Ectodermal cell (in vitro differentiated cells): ENCODE measurements at regions not wholly inside any gene's neighbourhood (a gene's known extent, or its start where the extent isn't known, plus 50 kb on each side); places are given as distances from the start of the nearest gene placed in this dataset.

Experiments used
- H3K27ac ChIP-seq: 2 replicates; pipeline ENCODE4 v1.7.0; 2013; ENCODE audit warnings: mild to moderate bottlenecking, low read depth, low read length; ENCODE audit not compliant: insufficient read depth, poor library complexity, severe bottlenecking
- H3K27me3 ChIP-seq: 2 replicates; pipeline ENCODE4 v1.7.0; 2013; ENCODE audit warnings: mild to moderate bottlenecking, low read length; ENCODE audit not compliant: insufficient read depth, control insufficient read depth, poor library complexity, severe bottlenecking
- H3K36me3 ChIP-seq: one replicate; pipeline ENCODE4 v1.7.0; 2013; ENCODE audit warnings: low read length; ENCODE audit not compliant: control insufficient read depth, insufficient read depth
- H3K4me1 ChIP-seq: one replicate; pipeline ENCODE4 v1.7.0; 2013; ENCODE audit warnings: low read length; ENCODE audit not compliant: control insufficient read depth, insufficient read depth
- H3K4me3 ChIP-seq: 2 replicates; pipeline ENCODE4 v1.7.0; 2013; ENCODE audit warnings: low read depth, low read length, control low read depth; ENCODE audit not compliant: insufficient read depth
- H3K9me3 ChIP-seq: 2 replicates; pipeline ENCODE4 v1.7.0; 2013; ENCODE audit warnings: mild to moderate bottlenecking, low read length, moderate library complexity; ENCODE audit not compliant: control insufficient read depth
- WGBS, 2 experiments: methylation state at CpG; one replicate each; pipeline ENCODE4 v1.1.7; 2013; ENCODE audit warnings: missing lambda C conversion rate in 2 of 2; 5-methylcytosine and 5-hydroxymethylcytosine counted together

DNA sequence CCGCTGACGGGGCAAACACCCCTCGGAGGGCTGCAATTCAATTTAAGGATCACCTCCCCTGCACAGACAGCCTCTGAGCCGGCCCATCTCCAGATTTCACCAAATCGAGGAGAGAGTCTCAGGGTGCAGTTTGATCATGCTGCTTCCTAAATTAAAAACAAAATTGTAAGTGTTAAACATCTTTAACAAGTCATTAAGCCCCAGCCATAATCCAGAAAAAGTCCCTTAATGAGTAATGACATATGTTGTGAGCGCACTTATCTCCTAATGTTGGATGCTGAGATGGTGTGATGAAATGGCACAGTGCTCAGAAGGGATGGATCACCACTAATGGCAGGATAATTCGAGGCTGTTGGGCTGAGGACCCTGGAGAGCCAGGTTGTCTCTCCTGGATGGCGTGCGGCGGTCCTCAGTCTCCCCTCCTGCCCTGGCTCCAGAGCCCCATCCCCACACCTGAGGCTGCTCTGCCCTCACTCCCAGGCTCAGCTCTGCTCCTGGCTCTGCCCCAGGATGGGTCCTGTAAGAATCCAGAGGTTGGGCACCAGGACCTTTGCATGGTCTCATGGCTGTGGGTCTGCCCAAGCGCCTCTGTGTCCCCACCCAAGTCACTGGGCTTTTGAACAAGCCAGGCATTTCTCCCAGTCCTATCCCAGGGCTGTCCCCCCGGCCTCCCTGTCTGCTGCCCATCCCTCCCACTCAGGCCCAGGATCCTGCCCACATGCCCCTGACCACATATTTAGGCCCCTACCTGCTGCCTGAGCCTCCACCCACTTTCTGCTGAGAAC, 224.4 kb upstream of the POU3F1 start:
- 58 to 61% methylated on average over 11 to 12 of the region's 12 CpGs for WGBS, 2 experiments
- Histone ChIP-seq H3K4me3 (no peak overlapping the region), H3K27ac (no peak overlapping the region), H3K4me1 (peaks cover 34% of the 10 kb centered on the region), H3K27me3 (no peaks in the 10 kb centered on the region), H3K9me3 (no peaks in the 10 kb centered on the region), H3K36me3 (no peaks in the 10 kb centered on the region)

DNA sequence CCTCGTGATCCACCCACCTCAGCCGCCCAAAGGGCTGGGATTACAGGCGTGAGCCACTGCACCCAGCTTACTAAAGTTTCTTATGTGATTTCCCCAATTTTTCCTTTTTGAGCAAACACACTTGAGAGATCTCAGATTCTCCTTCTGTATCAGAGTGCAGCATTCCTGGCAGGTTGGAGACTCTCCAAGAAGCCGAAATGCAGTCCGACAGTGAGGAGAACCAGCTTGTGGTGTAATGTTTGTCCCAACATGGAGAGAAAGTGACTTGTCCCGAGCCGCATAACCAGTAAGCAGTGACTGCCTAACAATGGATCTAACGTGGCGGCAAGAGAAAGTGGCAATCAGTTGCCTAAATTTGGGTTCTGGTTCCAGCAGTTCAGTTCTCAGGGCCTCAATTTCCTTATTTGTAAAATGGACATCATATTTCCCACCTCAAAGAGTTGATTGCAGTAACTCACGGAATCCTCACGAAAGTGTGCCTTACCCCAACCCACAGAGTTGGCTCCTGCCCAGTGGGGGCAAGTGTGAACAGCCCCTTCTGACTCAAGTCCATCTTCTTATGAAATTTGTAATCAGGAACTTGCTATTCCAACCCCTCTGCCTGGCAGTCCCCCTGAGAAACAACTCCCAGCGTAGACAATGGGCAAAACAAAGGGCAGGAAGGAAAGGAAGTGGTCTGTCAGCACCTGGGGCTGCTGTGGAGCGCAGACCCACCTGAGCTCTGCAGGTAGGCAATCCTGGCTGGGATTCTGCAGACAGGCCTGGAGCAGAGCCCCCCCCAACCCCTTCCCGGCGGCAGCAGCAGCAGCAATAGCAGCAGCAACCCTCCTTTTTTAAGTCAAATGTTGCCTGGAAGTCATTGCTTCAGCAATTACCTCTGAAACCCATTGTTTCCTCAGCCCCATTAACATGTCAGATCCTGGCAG, 223.6 kb upstream of the POU3F1 start:
- Histone ChIP-seq H3K9me3 (no peaks in the 10 kb centered on the region), H3K27me3 (no peaks in the 10 kb centered on the region), H3K36me3 (no peaks in the 10 kb centered on the region), H3K4me3 (no peak overlapping the region), H3K4me1 (peaks cover 30% of the 10 kb centered on the region), H3K27ac (no peak overlapping the region)
- 64 to 65% methylated on average over 15 of the region's 15 CpGs for WGBS, 2 experiments

DNA sequence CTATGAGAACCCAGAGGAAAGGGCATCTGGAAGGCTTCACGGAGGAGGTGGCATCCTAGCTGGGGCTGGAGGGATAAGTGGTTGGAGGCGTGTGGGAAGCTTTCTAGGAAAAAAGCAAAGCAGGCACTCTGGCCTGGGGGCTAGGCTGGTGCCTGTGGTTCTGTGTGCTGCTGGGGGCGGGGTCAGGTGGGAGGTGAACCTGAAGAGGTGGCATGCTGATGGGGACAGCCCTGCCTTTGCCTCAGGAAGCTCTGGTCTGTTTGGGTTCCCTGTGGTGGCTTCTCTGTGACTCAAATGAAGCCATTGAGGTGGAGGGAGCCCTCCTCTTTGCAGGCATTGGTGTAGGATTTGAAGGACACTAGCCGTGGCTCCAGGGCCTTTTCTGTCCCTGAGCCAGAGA, 221.6 kb upstream of the POU3F1 start:
- 68 to 80% methylated on average over 4 of the region's 4 CpGs for WGBS, 2 experiments
- Histone ChIP-seq H3K4me3 (no peak overlapping the region), H3K36me3 (no peaks in the 10 kb centered on the region), H3K4me1 (peaks cover 21% of the 10 kb centered on the region), H3K27me3 (no peaks in the 10 kb centered on the region), H3K9me3 (no peaks in the 10 kb centered on the region), H3K27ac (no peak overlapping the region)

DNA sequence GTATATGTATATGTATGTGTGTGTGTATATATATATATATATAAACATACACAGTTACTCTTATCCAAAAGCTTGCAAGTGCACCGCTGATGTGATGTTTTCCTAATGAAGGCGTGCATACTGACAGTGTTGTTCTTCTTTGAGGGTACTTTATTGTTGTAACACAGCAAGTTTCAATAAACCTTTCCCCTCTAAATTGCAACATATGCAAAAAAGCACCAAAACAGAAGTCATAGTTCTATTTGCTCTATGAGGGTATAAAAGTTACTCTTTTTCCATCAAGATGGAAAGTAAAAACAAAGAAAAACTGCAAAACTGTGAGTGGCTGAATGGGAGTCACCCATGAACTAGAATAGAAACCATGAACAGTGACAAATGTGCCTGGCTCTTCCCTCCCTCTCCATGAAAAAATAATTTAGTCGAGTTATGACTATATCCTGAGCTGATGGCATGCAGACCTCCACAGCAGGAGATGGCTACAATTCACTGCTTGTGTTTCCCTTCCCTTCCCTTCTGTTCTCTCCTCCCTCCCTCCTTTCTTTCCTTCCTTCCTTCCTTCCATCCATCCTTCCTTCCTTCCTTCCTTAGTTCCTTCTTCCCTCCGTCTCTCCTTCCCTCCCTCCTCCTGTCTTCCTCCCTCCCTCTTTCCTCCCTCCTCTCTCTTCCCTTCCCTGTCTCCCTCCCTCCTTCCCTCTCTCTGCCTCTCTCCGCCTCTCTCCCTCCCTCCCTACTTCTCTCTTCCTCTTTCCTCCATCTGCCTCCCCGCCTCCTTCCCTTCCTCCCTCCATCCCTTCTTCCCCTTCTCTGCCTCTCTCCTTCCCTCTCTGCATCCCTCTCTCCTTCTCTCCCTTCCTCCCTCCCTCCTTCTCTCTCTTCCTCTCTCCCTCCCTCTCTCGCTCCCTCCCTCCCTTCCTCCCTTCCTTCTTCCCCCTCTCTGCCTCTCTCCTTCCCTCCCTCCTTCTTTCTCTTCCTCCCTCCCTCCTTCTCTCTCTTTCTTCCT, 220.7 kb upstream of the POU3F1 start:
- Histone ChIP-seq H3K27ac (no peak overlapping the region), H3K4me3 (no peak overlapping the region), H3K27me3 (no peaks in the 10 kb centered on the region), H3K9me3 (no peaks in the 10 kb centered on the region), H3K4me1 (peaks cover 17% of the 10 kb centered on the region), H3K36me3 (no peaks in the 10 kb centered on the region)
- WGBS, 2 experiments: 78 to 83% methylated on average over 5 of the region's 7 CpGs

DNA sequence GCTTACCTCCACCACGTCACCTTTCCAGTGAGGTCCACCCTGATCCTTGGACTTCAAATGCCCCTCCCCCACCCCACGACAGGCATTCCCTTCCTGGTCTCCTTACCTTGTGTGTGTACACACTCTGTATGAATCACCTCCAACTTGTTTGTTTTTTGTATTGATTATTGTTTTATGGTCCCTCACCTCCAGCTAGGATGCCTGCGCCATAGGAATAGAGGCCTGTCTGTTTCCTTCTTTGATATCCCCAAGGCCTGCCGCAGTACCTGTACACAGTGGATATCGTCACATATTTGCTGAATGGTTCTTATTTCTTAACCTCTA, 219.6 kb upstream of the POU3F1 start:
- Histone ChIP-seq H3K4me3 (no peak overlapping the region), H3K36me3 (no peaks in the 10 kb centered on the region), H3K27me3 (no peaks in the 10 kb centered on the region), H3K4me1 (peaks cover 9% of the 10 kb centered on the region), H3K27ac (no peak overlapping the region), H3K9me3 (no peaks in the 10 kb centered on the region)
- WGBS, 2 experiments: 94 to 96% methylated on average over 5 of the region's 5 CpGs

DNA sequence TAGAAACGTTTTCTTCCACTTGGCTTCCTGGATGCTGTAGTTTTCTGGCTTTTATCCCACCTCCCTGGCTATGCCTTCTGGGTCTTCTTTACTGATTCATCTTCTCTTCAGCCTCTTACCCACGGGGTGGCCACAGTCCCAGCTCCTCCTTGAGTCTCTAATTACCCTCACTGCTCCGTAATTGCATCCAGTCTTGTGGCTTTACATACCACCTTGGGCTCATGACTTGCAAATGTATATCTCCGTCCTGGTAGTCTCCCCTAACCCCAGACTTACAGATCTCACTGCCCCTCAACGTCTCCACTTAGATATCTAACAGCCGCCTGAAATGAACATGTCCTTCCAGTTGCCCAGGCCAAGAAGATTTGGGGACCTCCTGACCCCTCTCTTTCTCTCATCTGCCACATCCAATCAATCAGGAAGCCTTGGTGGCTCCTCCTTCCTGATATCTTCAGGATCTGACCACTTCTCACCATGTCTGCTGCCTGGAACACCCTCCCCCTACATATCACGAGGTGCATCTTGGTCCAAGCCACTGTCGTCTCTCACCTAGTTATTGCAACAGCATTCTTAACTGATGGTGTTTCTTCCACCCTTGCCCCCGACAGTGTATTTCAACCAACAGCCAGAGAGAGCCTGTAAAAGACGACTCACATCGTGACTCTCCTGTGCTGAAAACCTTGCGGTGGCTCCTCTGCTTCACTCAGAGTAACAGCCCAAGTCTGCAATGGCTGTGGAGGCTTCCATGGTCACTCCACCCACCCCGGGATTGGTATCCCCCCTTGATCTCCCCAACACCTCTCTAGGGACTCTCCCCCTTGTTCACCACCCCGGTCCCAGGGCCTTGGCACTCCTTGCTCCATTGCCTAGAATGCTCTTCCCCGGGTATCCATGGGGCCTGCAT, 219.0 kb upstream of the POU3F1 start:
- Histone ChIP-seq H3K36me3 (no peaks in the 10 kb centered on the region), H3K4me3 (no peak overlapping the region), H3K27ac (no peak overlapping the region), H3K4me1 (peaks cover 7% of the 10 kb centered on the region), H3K27me3 (no peaks in the 10 kb centered on the region), H3K9me3 (no peaks in the 10 kb centered on the region)
- WGBS, 2 experiments: 84 to 85% methylated on average over 15 of the region's 15 CpGs

DNA sequence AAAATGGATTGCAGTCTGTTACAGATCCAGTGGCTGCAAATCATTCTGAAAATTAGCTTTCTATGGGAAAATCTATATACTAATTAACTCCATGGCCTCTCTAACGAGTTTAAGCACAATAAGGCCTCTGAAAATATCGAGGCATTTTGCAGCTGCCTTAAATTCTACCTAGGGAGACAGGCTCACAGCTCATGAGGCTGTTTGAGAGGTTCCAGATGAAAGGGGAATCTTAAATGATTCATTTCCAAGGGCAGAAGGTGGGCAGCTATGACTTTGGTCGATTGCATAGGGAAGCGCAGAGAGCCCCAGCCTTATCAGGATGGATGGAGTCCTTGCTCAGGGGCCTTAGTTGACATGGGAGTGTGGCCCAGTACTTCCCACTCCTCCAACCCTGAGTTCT, 216.8 kb upstream of the POU3F1 start:
- WGBS, 2 experiments: 92 to 96% methylated on average over 4 of the region's 4 CpGs
- H3K27ac ChIP-seq: no peak overlapping the region
- no peak overlapping the region for H3K4me3 ChIP-seq
- H3K9me3 ChIP-seq: no peaks in the 10 kb centered on the region
- H3K36me3 ChIP-seq: no peaks in the 10 kb centered on the region
- H3K27me3 ChIP-seq: no peaks in the 10 kb centered on the region
- H3K4me1 ChIP-seq: no peaks in the 10 kb centered on the region

DNA sequence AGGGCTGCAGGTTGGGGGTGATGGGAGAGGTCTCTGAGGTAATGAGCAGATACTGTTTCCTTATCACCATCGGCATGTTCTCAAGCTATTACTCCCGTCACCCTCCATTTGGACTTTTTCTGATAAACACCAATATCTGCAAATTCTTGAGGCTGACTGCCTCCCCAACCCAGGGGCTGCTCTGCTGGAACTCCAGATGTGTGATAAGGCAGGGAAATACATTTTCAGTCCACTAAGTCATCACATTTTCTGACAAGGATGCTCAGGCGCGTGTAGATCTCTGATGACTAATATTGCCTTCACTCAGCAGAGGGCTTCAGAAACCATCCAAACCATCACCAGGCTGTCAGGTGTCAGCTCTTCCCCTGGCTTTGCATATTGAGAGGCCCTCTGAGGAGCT, 215.0 kb upstream of the POU3F1 start:
- 95 to 97% methylated on average over 4 of the region's 4 CpGs for WGBS, 2 experiments
- no peaks in the 10 kb centered on the region for H3K4me1 ChIP-seq
- H3K4me3 ChIP-seq: no peak overlapping the region
- H3K27me3 ChIP-seq: no peaks in the 10 kb centered on the region
- H3K36me3 ChIP-seq: no peaks in the 10 kb centered on the region
- H3K27ac ChIP-seq: no peak overlapping the region
- no peaks in the 10 kb centered on the region for H3K9me3 ChIP-seq

DNA sequence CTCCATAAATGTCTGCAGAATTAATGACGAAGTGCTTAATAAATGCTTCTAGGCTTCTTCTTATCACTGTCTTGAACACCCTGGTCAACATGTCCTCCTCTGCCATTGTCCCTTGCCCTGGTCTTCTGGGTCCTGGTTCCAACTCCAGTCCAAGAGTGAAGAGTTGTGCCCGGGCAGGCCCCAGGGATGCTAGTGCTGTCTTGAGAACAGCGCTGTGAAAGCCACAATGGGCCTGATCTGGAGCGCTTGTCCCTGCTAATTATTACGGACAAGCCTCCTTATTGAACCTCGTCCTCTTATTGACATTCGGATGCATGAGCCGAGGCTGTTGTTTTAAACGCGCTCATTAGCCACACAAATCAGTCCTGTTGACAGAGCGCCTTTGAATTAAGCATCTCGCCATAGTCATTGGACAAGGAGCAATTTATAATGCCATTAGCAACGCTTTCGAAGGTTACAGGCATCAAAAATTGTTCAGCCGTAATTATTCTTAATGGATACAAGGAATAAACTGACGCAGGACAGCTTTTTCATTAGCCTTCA, 211.6 kb upstream of the POU3F1 start:
- no peak overlapping the region for H3K27ac ChIP-seq
- H3K4me3 ChIP-seq: no peak overlapping the region
- H3K27me3 ChIP-seq: no peaks in the 10 kb centered on the region
- WGBS, 2 experiments: 78 to 79% methylated on average over 16 of the region's 16 CpGs
- H3K9me3 ChIP-seq: no peaks in the 10 kb centered on the region
- no peaks in the 10 kb centered on the region for H3K4me1 ChIP-seq
- no peaks in the 10 kb centered on the region for H3K36me3 ChIP-seq
